ENCODE measurements at regions not wholly inside any gene's neighbourhood (a gene's known extent, or its start where the extent isn't known, plus 50 kb on each side); places are given as distances from the start of the nearest gene placed in this dataset.

- TF ChIP-seq CTCF (conservative IDR thresholded peaks at IDR 0.05; ENCODE audit: low read depth, low read length), result no peak
- TF ChIP-seq EZH2 (IDR thresholded peaks at IDR 0.05; ENCODE audit: borderline replicate concordance, low read depth, low read length, poor library complexity, severe bottlenecking), result no peak
Observed at GRCh38 chrX:56499372-56499771, 64.1 kb upstream of the UBQLN2 start.
